SK-N-SH (cell line): ENCODE measurements at regions not wholly inside any gene's neighbourhood (a gene's known extent, or its start where the extent isn't known, plus 50 kb on each side); places are given as distances from the start of the nearest gene placed in this dataset.

Experiments
- CTCF ChIA-PET: fragments of 300-600, 350-600 bp; formaldehyde crosslinking; extraction: SDS; loops from one replicate; lab custom pipeline; 2021; lab: Yijun Ruan, JAX
- POLR2A ChIA-PET: fragments of 350-600 bp; sonication (Branson Sonifier 250); formaldehyde crosslinking; extraction: SDS; loops from one replicate; lab custom pipeline; 2020; ENCODE audit warnings: antibody characterized with exemption, inconsistent platforms; lab: Yijun Ruan, JAX
- DNase-seq: peaks from one replicate; pipeline ENCODE4 v3.0.0; 2012
- H2AFZ ChIP-seq: fragments of 200-600 bp; sonication (generic); 2 replicates; pipeline ENCODE4 v1.8.1; 2016; ENCODE audit warnings: antibody characterized with exemption, mild to moderate bottlenecking, low read depth
- H3F3A ChIP-seq: fragments of 200-600 bp; sonication (generic); replicated peaks from 2 replicates; pipeline ENCODE3; 2016; ENCODE audit warnings: antibody characterized with exemption, mild to moderate bottlenecking; ENCODE audit not compliant: insufficient read depth
- H3K27ac ChIP-seq, 2 experiments: fragments of 200-500 bp in 1 of 2; fragments of 200-600 bp in 1 of 2; sonication (Bioruptor generic) in 1 of 2; sonication (generic), shearing (Covaris generic) in 1 of 2; 2 replicates each; pipeline versions ENCODE4 v1.5.1 to v1.6.1; 2014 to 2016; ENCODE audit warnings: low read depth in 2 of 2, inconsistent platforms in 1 of 2, low read length in 1 of 2, mild to moderate bottlenecking in 1 of 2, mixed read lengths in 1 of 2
- H3K27me3 ChIP-seq: fragments of 200-600 bp; sonication (generic), shearing (Covaris generic); 2 replicates; pipeline ENCODE4 v1.6.1; 2016; ENCODE audit warnings: mixed run types; ENCODE audit not compliant: insufficient read depth
- H3K36me3 ChIP-seq, 2 experiments: fragments of 200-500 bp in 1 of 2; fragments of 200-600 bp in 1 of 2; sonication (Bioruptor generic) in 1 of 2; sonication (generic) in 1 of 2; replicated peaks in 1 of 2; 2 replicates each; pipeline versions ENCODE3 to v1.5.1; 2014 to 2016; ENCODE audit warnings: low read length in 1 of 2, mild to moderate bottlenecking in 1 of 2; ENCODE audit not compliant: insufficient read depth in 2 of 2, control insufficient read depth in 1 of 2
- H3K4me1 ChIP-seq, 2 experiments: fragments of 200-500 bp in 1 of 2; fragments of 200-600 bp in 1 of 2; sonication (Bioruptor generic) in 1 of 2; sonication (generic), shearing (Covaris generic) in 1 of 2; 2 replicates each; pipeline versions ENCODE4 v1.5.1 to v1.6.1; 2014 to 2016; ENCODE audit warnings: low read depth in 1 of 2, low read length in 1 of 2, mixed run types in 1 of 2; ENCODE audit not compliant: insufficient read depth in 2 of 2, control insufficient read depth in 1 of 2
- H3K4me2 ChIP-seq: fragments of 200-600 bp; sonication (generic), shearing (Covaris generic); 2 replicates; pipeline ENCODE4 v1.6.1; 2017; ENCODE audit warnings: mixed run types
- H3K4me3 ChIP-seq, 2 experiments: fragments of 200-500 bp in 1 of 2; fragments of 200-600 bp in 1 of 2; sonication (Bioruptor generic) in 1 of 2; sonication (generic), shearing (Covaris generic) in 1 of 2; 2 replicates each; pipeline versions ENCODE4 v1.5.1 to v1.8.1; 2014 to 2016; ENCODE audit warnings: low read depth in 2 of 2, inconsistent platforms in 1 of 2, low read length in 1 of 2, mild to moderate bottlenecking in 1 of 2, mixed read lengths in 1 of 2, moderate library complexity in 1 of 2
- H3K79me2 ChIP-seq: fragments of 200-600 bp; sonication (generic); 2 replicates; pipeline ENCODE4 v1.8.1; 2017; ENCODE audit warnings: mild to moderate bottlenecking; ENCODE audit not compliant: insufficient read depth
- H3K9ac ChIP-seq: fragments of 200-600 bp; sonication (generic); 2 replicates; pipeline ENCODE4 v1.6.1; 2017; ENCODE audit warnings: mixed run types
- H3K9me2 ChIP-seq: fragments of 200-600 bp; sonication (generic); 2 replicates; pipeline ENCODE4 v1.6.1; 2017; ENCODE audit warnings: mixed run types
- H3K9me3 ChIP-seq: fragments of 200-600 bp; sonication (generic); 2 replicates; pipeline ENCODE4 v1.6.1; 2017; ENCODE audit warnings: mixed run types, mild to moderate bottlenecking, moderate library complexity
- H4K20me1 ChIP-seq: fragments of 200-600 bp; sonication (generic); 2 replicates; pipeline ENCODE4 v1.6.1; 2017; ENCODE audit warnings: mild to moderate bottlenecking, mixed run types; ENCODE audit not compliant: insufficient read depth
- CHD2 ChIP-seq: fragments of 150-350 bp; IDR thresholded peaks from 2 replicates; pipeline ENCODE4 v1.6.1; 2018; ENCODE audit warnings: low read length; ENCODE audit not compliant: partially characterized antibody
- CTCF ChIP-seq: fragments of 200-600 bp; sonication (generic); IDR thresholded peaks from 2 replicates; pipeline ENCODE4 v1.6.1; 2017; ENCODE audit warnings: antibody characterized with exemption, mild to moderate bottlenecking, moderate library complexity
- ELF1 ChIP-seq: IDR thresholded peaks from 2 replicates; pipeline ENCODE4 v1.4.0; 2012
- EZH2phosphoT487 ChIP-seq: fragments of 200-600 bp; sonication (generic); IDR thresholded peaks from 2 replicates; pipeline ENCODE4 v1.6.1; 2017; ENCODE audit warnings: low read depth, mixed run types, mild to moderate bottlenecking, antibody characterized with exemption, moderate library complexity, borderline replicate concordance
- FOXM1 ChIP-seq: IDR thresholded peaks from 2 replicates; pipeline ENCODE4 v1.4.0; 2012; ENCODE audit warnings: low read depth, mild to moderate bottlenecking
- GABPA ChIP-seq: IDR thresholded peaks from 2 replicates; pipeline ENCODE4 v1.4.0; 2012; ENCODE audit warnings: low read depth, mild to moderate bottlenecking
- IRF3 ChIP-seq: fragments of 150-350 bp; IDR thresholded peaks from 2 replicates; pipeline ENCODE4 v1.6.1; 2016; ENCODE audit warnings: mild to moderate bottlenecking, low read depth, low read length
- JUND ChIP-seq: IDR thresholded peaks from 2 replicates; pipeline ENCODE4 v1.4.0; 2012
- MEF2A ChIP-seq: IDR thresholded peaks from 2 replicates; pipeline ENCODE4 v1.4.0; 2012; ENCODE audit warnings: low read depth, borderline replicate concordance
- MXI1 ChIP-seq: IDR thresholded peaks from 2 replicates; pipeline ENCODE4 v1.6.1; 2012; ENCODE audit warnings: mild to moderate bottlenecking, low read depth, low read length, improper control_type of control experiment
- PBX3 ChIP-seq: IDR thresholded peaks from 2 replicates; pipeline ENCODE4; 2012
- POLR2AphosphoS5 ChIP-seq: IDR thresholded peaks from 2 replicates; pipeline ENCODE4 v1.6.1; 2012; ENCODE audit warnings: low read depth, low read length
- RAD21 ChIP-seq: IDR thresholded peaks from 2 replicates; pipeline ENCODE4 v1.6.1; 2012; ENCODE audit warnings: mild to moderate bottlenecking, low read length
- RCOR1 ChIP-seq: fragments of 150-350 bp; IDR thresholded peaks from 2 replicates; pipeline ENCODE4 v1.6.1; 2017; ENCODE audit warnings: antibody characterized with exemption, low read length
- RXRA ChIP-seq: IDR thresholded peaks from 2 replicates; pipeline ENCODE4 v1.4.0; 2012; ENCODE audit warnings: low read depth, mild to moderate bottlenecking, borderline replicate concordance
- SIN3A ChIP-seq: IDR thresholded peaks from 2 replicates; pipeline ENCODE4 v1.6.1; 2012; ENCODE audit warnings: low read depth, mild to moderate bottlenecking, low read length, moderate library complexity, borderline replicate concordance
- SMC3 ChIP-seq: IDR thresholded peaks from 2 replicates; pipeline ENCODE4 v1.6.1; 2012; ENCODE audit warnings: low read depth, low read length, improper control_type of control experiment
- TCF12 ChIP-seq: IDR thresholded peaks from 2 replicates; pipeline ENCODE4 v1.4.0; 2012
- USF2 ChIP-seq: fragments of 150-350 bp; IDR thresholded peaks from 2 replicates; pipeline ENCODE4 v1.6.1; 2017; ENCODE audit warnings: antibody characterized with exemption, low read length, low read depth, borderline replicate concordance
- ZBTB33 ChIP-seq: IDR thresholded peaks from 2 replicates; pipeline ENCODE4 v1.4.0; 2012; ENCODE audit warnings: low read depth, borderline replicate concordance
- WGBS: methylation state at CpG from one replicate; pipeline ENCODE4 v1.1.6; 2017; ENCODE audit warnings: low lambda C conversion rate; 5-methylcytosine and 5-hydroxymethylcytosine counted together

- 0% methylated on average over 1 of the region's 1 CpG for WGBS
- no peak for TF ChIP-seq USF2
- TF ChIP-seq TCF12: no peak
- TF ChIP-seq MXI1: no peak
- no peak for TF ChIP-seq CHD2
- TF ChIP-seq IRF3: no peak
- no peak for TF ChIP-seq ZBTB33
- no peak for TF ChIP-seq RCOR1
- TF ChIP-seq SMC3: no peak
- TF ChIP-seq RXRA: no peak
- TF ChIP-seq ELF1: no peak
- no peak for TF ChIP-seq MEF2A
- no peak for TF ChIP-seq JUND
- no peak for TF ChIP-seq CTCF
- TF ChIP-seq PBX3: no peak
- no peak for TF ChIP-seq EZH2phosphoT487
- no peak for TF ChIP-seq RAD21
- no peak for TF ChIP-seq SIN3A
- TF ChIP-seq GABPA: no peak
- no peak for TF ChIP-seq POLR2AphosphoS5
- no peak for TF ChIP-seq FOXM1
- TF ChIP-seq, all 33 proteins: peak for 0
- ChIA-PET CTCF (no interaction called here), POLR2A (no interaction called here)
- Histone ChIP-seq H3K4me1 (no peaks in the 10 kb centered on the region; a peak in 1 of 4 replicates), H3K36me3 (no peaks in the 10 kb centered on the region), H3F3A (no peaks in the 10 kb centered on the region), H3K27ac (no peak overlapping the region), H3K4me2 (no peak overlapping the region), H3K9me2 (no peaks in the 10 kb centered on the region), H3K4me3 (no peak overlapping the region), H3K9me3 (no peaks in the 10 kb centered on the region), H3K79me2 (no peaks in the 10 kb centered on the region), H2AFZ (no peak overlapping the region), H4K20me1 (no peaks in the 10 kb centered on the region), H3K9ac (no peak overlapping the region), H3K27me3 (peaks cover 6% of the 10 kb centered on the region; the same call in 1 of the 2 replicates)
- no peak for DNase-seq
Observed at GRCh38 chr13:39232401-39232980, 194.2 kb downstream of the NHLRC3 start.
